HCT116 (cell line): ENCODE measurements at regions not wholly inside any gene's neighbourhood (a gene's known extent, or its start where the extent isn't known, plus 50 kb on each side); places are given as distances from the start of the nearest gene placed in this dataset.

Experiments used
- ATAC-seq: fragments of 200-7000 bp; cut with Tn5 transposase; 2 replicates; pipeline ENCODE4 v1.9.1; 2020; ENCODE audit warnings: mild to moderate bottlenecking, moderate library complexity
- BruUV-seq: library from RNA; stranded (reverse); fragments of 400-500 nt; replicated peaks from 2 replicates; lab custom pipeline; 2021; lab: Mats Ljungman, UMichigan
- CTCF ChIA-PET: fragments of 300-600 bp; sonication (Branson Sonifier 250); formaldehyde crosslinking; loops from one replicate; lab custom pipeline; 2021; ENCODE audit warnings: antibody characterized with exemption; lab: Charles Lee
- POLR2A ChIA-PET: fragments of 300-600, 350-600 bp; sonication (Branson Sonifier 250); formaldehyde crosslinking; loops from one replicate; lab custom pipeline; 2021; ENCODE audit warnings: antibody characterized with exemption; lab: Charles Lee
- RAD21 ChIA-PET, 2 experiments: fragments of 300-600 bp; sonication (Branson Sonifier 250); formaldehyde crosslinking; loops; one replicate each; lab custom pipeline; 2023; ENCODE audit warnings: low total read pairs in 2 of 2; ENCODE audit not compliant: uncharacterized antibody in 2 of 2, unreplicated experiment in 2 of 2, low non-redundant PET in 1 of 2; lab: Charles Lee
- DNase-seq: peaks from one replicate; pipeline ENCODE4 v3.0.0-alpha.2; 2010; ENCODE audit warnings: low read depth, low spot score
- H2AFZ ChIP-seq: fragments of 200-600 bp; shearing (Covaris generic), sonication (generic); 2 replicates; pipeline ENCODE4 v1.6.1; 2017; ENCODE audit warnings: low read depth, mixed run types, mixed read lengths, antibody characterized with exemption, low read length; ENCODE audit not compliant: poor library complexity, severe bottlenecking
- H3K27ac ChIP-seq: 2 replicates; pipeline ENCODE4 v1.5.1; 2012; ENCODE audit warnings: low read depth, low read length
- H3K27me3 ChIP-seq: fragments of 200-600 bp; sonication (generic); 2 replicates; pipeline ENCODE4 v1.6.1; 2016; ENCODE audit warnings: mixed run types, low read length, mixed read lengths; ENCODE audit not compliant: insufficient read depth
- H3K36me3 ChIP-seq, 2 experiments: fragments of 200-500 bp in 1 of 2; fragments of 200-600 bp in 1 of 2; sonication (Bioruptor generic) in 1 of 2; sonication (generic) in 1 of 2; 2 replicates each; pipeline versions ENCODE4 v1.5.1 to v1.6.1; 2014 to 2016; ENCODE audit warnings: low read length in 2 of 2, inconsistent platforms in 1 of 2, mixed read lengths in 1 of 2, mixed run types in 1 of 2; ENCODE audit not compliant: insufficient read depth in 2 of 2, control insufficient read depth in 1 of 2
- H3K4me1 ChIP-seq, 2 experiments: fragments of 200-600 bp in 1 of 2; sonication (generic) in 1 of 2; 2 replicates each; pipeline versions ENCODE4 v1.5.1 to v1.6.1; 2012 to 2017; ENCODE audit warnings: low read length in 2 of 2, inconsistent platforms in 1 of 2, mild to moderate bottlenecking in 1 of 2, mixed read lengths in 1 of 2, mixed run types in 1 of 2, moderate library complexity in 1 of 2; ENCODE audit not compliant: insufficient read depth in 2 of 2, control insufficient read depth in 1 of 2
- H3K4me2 ChIP-seq: fragments of 200-600 bp; sonication (generic); 2 replicates; pipeline ENCODE4 v1.6.1; 2017; ENCODE audit warnings: mixed run types, low read length, mixed read lengths
- H3K4me3 ChIP-seq, 2 experiments: fragments of 200-600 bp in 1 of 2; sonication (generic) in 1 of 2; replicated peaks in 1 of 2; 2 replicates each; pipeline ENCODE4 v1.5.1; 2011 to 2016; ENCODE audit warnings: low read length in 2 of 2, control low read depth in 1 of 2, low read depth in 1 of 2, mild to moderate bottlenecking in 1 of 2, mixed read lengths in 1 of 2, mixed run types in 1 of 2
- H3K79me2 ChIP-seq: fragments of 200-600 bp; sonication (generic); 2 replicates; pipeline ENCODE4 v1.6.1; 2017; ENCODE audit warnings: mild to moderate bottlenecking, mixed run types, low read length, moderate library complexity, mixed read lengths; ENCODE audit not compliant: insufficient read depth
- H3K9ac ChIP-seq: fragments of 200-600 bp; sonication (generic); 2 replicates; pipeline ENCODE4 v1.6.1; 2016; ENCODE audit warnings: low read length, mixed read lengths
- H3K9me2 ChIP-seq: fragments of 200-600 bp; sonication (generic), shearing (Covaris generic); 2 replicates; pipeline ENCODE4 v1.6.1; 2017; ENCODE audit warnings: mixed run types, mild to moderate bottlenecking, moderate library complexity; ENCODE audit not compliant: insufficient read depth
- H3K9me3 ChIP-seq, 2 experiments: fragments of 200-500 bp in 1 of 2; fragments of 200-600 bp in 1 of 2; sonication (Bioruptor generic) in 1 of 2; sonication (generic) in 1 of 2; 2 replicates each; pipeline ENCODE4 v1.6.1; 2014 to 2017; ENCODE audit warnings: low read length in 2 of 2, mixed read lengths in 2 of 2, inconsistent platforms in 1 of 2, low read depth in 1 of 2, mild to moderate bottlenecking in 1 of 2, mixed run types in 1 of 2, moderate library complexity in 1 of 2; ENCODE audit not compliant: control insufficient read depth in 1 of 2, insufficient read depth in 1 of 2
- H4K20me1 ChIP-seq: fragments of 200-600 bp; sonication (generic), shearing (Covaris generic); 2 replicates; pipeline ENCODE4 v1.6.1; 2017; ENCODE audit warnings: mixed run types, mild to moderate bottlenecking, moderate library complexity; ENCODE audit not compliant: insufficient read depth
- CBX3 ChIP-seq: IDR thresholded peaks from 2 replicates; pipeline ENCODE4 v1.6.1; 2012; ENCODE audit warnings: low read depth
- CEBPB ChIP-seq: IDR thresholded peaks from 2 replicates; pipeline ENCODE4 v1.6.1; 2012; ENCODE audit warnings: low read depth
- EGR1 ChIP-seq: IDR thresholded peaks from 2 replicates; pipeline ENCODE4 v1.6.1; 2012; ENCODE audit warnings: low read depth
- ELF1 ChIP-seq: IDR thresholded peaks from 2 replicates; pipeline ENCODE4 v1.6.1; 2012; ENCODE audit warnings: low read depth, borderline replicate concordance
- FOSL1 ChIP-seq: IDR thresholded peaks from 2 replicates; pipeline ENCODE4 v1.6.1; 2012; ENCODE audit warnings: low read depth
- JUND ChIP-seq: IDR thresholded peaks from 2 replicates; pipeline ENCODE4 v1.6.1; 2012
- POLR2AphosphoS5 ChIP-seq: IDR thresholded peaks from 2 replicates; pipeline ENCODE4 v1.6.1; 2011; ENCODE audit warnings: mild to moderate bottlenecking, low read depth, low read length, moderate library complexity
- RAD21 ChIP-seq: IDR thresholded peaks from 2 replicates; pipeline ENCODE4 v1.6.1; 2012; ENCODE audit warnings: low read depth, mild to moderate bottlenecking
- SIN3A ChIP-seq: IDR thresholded peaks from 2 replicates; pipeline ENCODE4 v1.6.1; 2012; ENCODE audit warnings: low read depth
- SP1 ChIP-seq: IDR thresholded peaks from 2 replicates; pipeline ENCODE4 v1.6.1; 2012; ENCODE audit warnings: low read depth
- TCF7L2 ChIP-seq: IDR thresholded peaks from 2 replicates; pipeline ENCODE4 v1.7.0; 2011; ENCODE audit warnings: borderline replicate concordance, inconsistent platforms; ENCODE audit not compliant: insufficient read depth, insufficient read length; ENCODE audit errors: extremely low read depth
- YY1 ChIP-seq: IDR thresholded peaks from 2 replicates; pipeline ENCODE4 v1.6.1; 2011; ENCODE audit warnings: low read length, low read depth, moderate library complexity, mild to moderate bottlenecking; ENCODE audit not compliant: insufficient replicate concordance; ENCODE audit errors: extremely low read depth
- ZFX ChIP-seq: fragments of 450-650 bp; IDR thresholded peaks from 2 replicates; pipeline ENCODE4 v1.6.1; 2017
- ZNF274 ChIP-seq: fragments of 200-500 bp; sonication (Bioruptor generic); IDR thresholded peaks from 2 replicates; pipeline ENCODE4 v1.6.1; 2014; ENCODE audit warnings: mild to moderate bottlenecking, low read depth, low read length, inconsistent platforms
- intact Hi-C: fragments of 100-400 bp; cut with micrococcal nuclease; formaldehyde crosslinking; loops from 2 replicates; pipeline ENCODE4 v1.10.0; 2022
- TF ChIP-seq, protein P1 (sequence below): IDR thresholded peaks from 2 replicates; pipeline ENCODE4 v1.6.1; 2012
- TF ChIP-seq, protein P2 (sequence below): IDR thresholded peaks from 2 replicates; pipeline ENCODE4 v1.6.1; 2012
- TF ChIP-seq, protein P3 (sequence below): IDR thresholded peaks from 2 replicates; pipeline ENCODE4 v1.6.1; 2011; ENCODE audit warnings: mild to moderate bottlenecking, low read length, moderate library complexity; ENCODE audit not compliant: insufficient replicate concordance; ENCODE audit errors: extremely low read depth

DNA sequence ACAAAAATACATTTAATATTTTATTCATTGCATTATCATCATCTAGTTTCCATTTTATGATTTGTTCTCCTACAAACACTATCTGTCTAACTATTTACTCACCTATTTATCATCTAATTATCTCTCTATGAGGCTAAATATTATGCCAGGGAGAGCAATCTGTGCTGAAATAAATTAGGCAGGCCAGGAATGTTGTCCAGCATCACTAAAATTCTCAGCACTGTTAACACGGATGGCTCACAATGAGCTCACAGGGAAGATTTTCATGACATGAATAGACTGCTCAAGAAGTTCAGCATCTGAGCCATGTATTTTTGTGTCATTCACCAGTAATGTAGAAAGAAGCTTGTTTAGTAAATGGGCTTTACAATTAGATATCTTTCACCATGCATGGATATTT lies 1277.2 kb downstream of the GRIK2 start (continued):
- TF ChIP-seq CBX3: no peak
- TF ChIP-seq JUND: no peak
- TF ChIP-seq ELF1: no peak
- no peak for TF ChIP-seq POLR2AphosphoS5
- TF ChIP-seq, protein P1, sequence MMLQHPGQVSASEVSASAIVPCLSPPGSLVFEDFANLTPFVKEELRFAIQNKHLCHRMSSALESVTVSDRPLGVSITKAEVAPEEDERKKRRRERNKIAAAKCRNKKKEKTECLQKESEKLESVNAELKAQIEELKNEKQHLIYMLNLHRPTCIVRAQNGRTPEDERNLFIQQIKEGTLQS: no peak
- TF ChIP-seq RAD21: no peak
- TF ChIP-seq, protein P2, sequence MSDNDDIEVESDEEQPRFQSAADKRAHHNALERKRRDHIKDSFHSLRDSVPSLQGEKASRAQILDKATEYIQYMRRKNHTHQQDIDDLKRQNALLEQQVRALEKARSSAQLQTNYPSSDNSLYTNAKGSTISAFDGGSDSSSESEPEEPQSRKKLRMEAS: no peak
- no peak for TF ChIP-seq CEBPB
- no peak for TF ChIP-seq YY1

DNA sequence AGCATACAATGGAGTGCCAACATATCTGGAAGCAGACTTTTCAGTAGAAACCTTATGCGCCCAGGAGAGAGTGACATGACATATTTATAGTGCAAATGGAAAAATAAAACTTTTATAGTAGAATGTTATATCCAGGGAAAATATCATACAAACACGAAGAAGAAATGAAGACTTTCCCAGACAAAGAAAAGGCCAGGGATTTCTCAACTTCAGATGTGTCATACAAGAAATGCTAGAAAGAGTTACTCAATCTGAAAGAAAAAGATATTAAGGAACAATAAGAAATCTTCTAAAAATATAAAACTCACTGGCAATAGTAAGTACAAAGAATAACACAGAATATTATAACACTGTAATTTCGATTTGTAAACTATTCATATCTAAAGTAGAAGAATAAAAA lies 1269.3 kb downstream of the GRIK2 start:
- no TSS peak for BruUV-seq
- no peaks in the 10 kb centered on the region for H3K9me3 ChIP-seq
- H2AFZ ChIP-seq: peak overlapping the region; percentile 11
- RAD21 ChIA-PET: no interaction called here
- no peak overlapping the region for H3K9ac ChIP-seq
- H3K4me2 ChIP-seq: no peak overlapping the region
- no peaks in the 10 kb centered on the region for H3K9me2 ChIP-seq
- no peaks in the 10 kb centered on the region for H4K20me1 ChIP-seq
- CTCF ChIA-PET: no interaction called here
- POLR2A ChIA-PET: no interaction called here
- no peak for TF ChIP-seq YY1
- no peak for TF ChIP-seq CBX3
- TF ChIP-seq FOSL1: no peak
- no peak for TF ChIP-seq ELF1
- no peak for TF ChIP-seq POLR2AphosphoS5
- TF ChIP-seq, protein P2: no peak
- TF ChIP-seq RAD21: no peak
- TF ChIP-seq, protein P1: no peak
- TF ChIP-seq SP1: no peak
- no peak for TF ChIP-seq JUND
- no peak for TF ChIP-seq SIN3A
- TF ChIP-seq ZNF274: no peak
- no peak for TF ChIP-seq EGR1
- TF ChIP-seq, protein P3, sequence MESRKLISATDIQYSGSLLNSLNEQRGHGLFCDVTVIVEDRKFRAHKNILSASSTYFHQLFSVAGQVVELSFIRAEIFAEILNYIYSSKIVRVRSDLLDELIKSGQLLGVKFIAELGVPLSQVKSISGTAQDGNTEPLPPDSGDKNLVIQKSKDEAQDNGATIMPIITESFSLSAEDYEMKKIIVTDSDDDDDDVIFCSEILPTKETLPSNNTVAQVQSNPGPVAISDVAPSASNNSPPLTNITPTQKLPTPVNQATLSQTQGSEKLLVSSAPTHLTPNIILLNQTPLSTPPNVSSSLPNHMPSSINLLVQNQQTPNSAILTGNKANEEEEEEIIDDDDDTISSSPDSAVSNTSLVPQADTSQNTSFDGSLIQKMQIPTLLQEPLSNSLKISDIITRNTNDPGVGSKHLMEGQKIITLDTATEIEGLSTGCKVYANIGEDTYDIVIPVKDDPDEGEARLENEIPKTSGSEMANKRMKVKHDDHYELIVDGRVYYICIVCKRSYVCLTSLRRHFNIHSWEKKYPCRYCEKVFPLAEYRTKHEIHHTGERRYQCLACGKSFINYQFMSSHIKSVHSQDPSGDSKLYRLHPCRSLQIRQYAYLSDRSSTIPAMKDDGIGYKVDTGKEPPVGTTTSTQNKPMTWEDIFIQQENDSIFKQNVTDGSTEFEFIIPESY: no peak
- no peak for TF ChIP-seq ZFX
- no peak for TF ChIP-seq TCF7L2
- H3K4me3 ChIP-seq: no peak overlapping the region
- DNase-seq (no peak), ATAC-seq (no peak)
- H3K27ac ChIP-seq: no peak overlapping the region
- no peaks in the 10 kb centered on the region for H3K27me3 ChIP-seq
- no peaks in the 10 kb centered on the region for H3K79me2 ChIP-seq
- H3K4me1 ChIP-seq: no peaks in the 10 kb centered on the region
- H3K36me3 ChIP-seq: no peaks in the 10 kb centered on the region
- intact Hi-C loops: no loop called here
